Sciatic nerve (tissue), 2 donors: ENCODE measurements at regions not wholly inside any gene's neighbourhood (a gene's known extent, or its start where the extent isn't known, plus 50 kb on each side); places are given as distances from the start of the nearest gene placed in this dataset.
"Not testable (repeated sequence)": the region's sequence is repeated elsewhere in the genome, so short reads cannot be mapped to it uniquely, and the experiment has no call there.

Experiments used
- ATAC-seq: fragments of 200-7000 bp; cut with Tn5 transposase; one replicate; pipeline ENCODE4 v1.9.1; 2020; ENCODE audit warnings: mild to moderate bottlenecking, moderate library complexity
- DNase-seq: peaks from one replicate; pipeline ENCODE4 v3.0.0-alpha.2; 2020; ENCODE audit warnings: low spot score
- intact Hi-C: fragments of 100-400 bp; cut with DNase I; formaldehyde crosslinking; loops from one replicate; pipeline ENCODE4 v1.14.2; 2022
- donor health status: DM: no; HTN: no; CAD: no.
- donor health status: DM: no; HTN: no; CAD: no.

DNA sequence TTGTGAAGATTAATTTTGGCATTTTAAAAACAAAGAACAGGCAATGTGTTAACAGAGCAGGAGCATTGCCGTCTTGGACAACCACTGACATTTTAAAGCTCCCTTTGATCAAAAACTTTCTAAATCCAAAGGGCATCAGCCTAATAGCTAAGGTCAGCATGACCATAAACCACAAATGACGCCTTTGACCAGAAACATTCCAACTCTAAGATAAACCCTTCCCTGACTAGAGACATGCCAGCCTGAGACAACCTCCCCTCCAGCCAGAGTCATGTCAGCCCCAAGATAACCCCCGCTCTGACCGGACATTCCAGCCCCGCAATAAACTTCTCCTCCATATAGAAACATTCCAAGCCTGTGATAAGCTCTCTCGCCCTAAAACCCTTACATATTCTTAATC, 949.4 kb upstream of the POT1 start:
- DNase-seq (no peak), ATAC-seq (no peak)
- intact Hi-C loops: no loop called here

DNA sequence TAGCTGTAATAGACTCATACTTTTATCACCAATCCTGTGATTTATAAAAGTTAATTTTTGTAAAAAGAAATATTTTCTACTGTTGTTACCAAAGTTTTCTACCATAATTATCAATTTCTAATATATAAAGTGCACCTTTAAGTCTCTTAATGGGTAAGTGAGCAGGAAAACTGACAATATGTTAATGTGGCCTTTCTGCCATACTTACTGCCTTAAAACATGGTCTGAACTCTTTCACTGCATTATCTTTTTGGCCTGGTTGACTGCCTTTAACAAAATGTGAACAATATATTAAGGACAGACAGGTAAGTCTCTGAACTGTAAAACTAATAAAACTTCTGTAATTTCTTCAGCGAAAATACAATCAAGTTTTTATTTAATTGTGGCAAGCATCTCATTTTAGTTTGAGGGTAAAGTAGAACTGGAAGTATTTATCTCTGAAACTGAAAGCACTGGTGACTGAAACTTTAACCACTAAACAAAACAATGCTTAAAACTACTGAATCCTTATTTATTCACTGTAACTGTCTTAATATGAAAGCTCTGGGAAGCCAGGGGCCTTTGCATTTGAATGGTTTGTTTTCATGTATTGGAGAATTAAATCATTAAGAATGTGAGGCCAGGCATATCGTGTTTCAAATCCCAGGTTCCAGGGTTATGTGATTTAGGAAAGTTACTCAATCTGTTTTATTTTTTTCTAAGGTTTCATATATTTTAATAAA, 948.8 kb upstream of the POT1 start:
- ATAC-seq: no peak
- DNase-seq: no peak
- intact Hi-C loops: no loop called here

DNA sequence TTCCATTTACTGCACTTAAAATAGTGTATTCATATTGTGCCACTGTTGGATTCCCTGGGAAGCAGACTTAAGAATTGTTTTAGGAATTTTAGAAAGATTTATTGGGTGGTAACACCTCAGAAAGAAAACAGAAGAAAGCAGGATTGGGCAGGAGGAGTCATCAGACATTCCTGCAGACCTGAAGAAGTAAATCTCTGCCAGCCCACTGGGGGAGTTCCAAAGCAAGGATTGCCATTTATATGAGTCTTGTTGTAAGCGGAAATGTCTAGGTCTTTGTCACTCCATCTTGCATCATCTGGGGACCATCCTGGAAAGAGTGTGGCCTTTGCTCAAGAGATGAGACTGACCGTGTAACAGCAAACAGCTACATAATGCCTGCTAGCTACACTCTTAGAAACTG, 947.6 kb upstream of the POT1 start:
- no peak for ATAC-seq
- no peak for DNase-seq
- intact Hi-C loops: no loop called here

DNA sequence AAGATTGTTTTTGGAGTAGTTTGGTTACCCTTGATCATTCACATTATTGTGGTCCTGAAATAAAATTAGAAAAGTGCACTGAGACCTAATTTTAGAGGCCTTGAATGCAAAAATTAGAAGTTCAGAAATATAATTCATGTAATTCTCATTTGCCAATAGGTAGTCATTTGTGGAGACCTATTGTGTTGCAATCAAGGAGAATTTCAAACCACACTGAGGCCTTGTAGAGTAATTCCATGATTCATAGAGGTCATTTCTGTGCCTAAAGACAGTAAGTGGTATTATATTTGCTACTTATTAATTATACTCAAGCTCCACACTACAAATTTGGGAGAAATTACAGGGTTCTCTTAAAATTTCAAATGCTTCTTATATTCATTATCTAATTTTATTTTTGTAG, 946.8 kb upstream of the POT1 start:
- ATAC-seq (no peak), DNase-seq (no peak)
- intact Hi-C loops: no loop called here

DNA sequence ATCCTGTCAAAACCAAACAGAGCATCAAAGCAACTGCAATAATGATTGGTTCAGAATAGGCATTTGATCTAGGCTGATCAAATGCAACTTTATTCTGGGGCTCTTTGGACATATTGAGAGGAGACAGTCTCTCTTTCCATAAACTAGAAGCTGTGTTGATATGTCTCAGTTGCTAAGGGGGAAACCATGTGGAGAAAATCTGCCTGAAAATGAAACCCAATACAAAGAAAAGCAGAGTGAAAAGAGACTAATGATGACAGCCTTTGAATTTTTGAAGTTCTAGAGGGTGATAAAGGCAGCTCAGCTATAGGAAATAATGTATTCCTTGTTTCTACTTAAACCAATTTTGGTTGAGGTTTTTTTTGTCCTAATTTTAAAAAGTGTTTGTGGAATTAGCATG, 941.8 kb upstream of the POT1 start:
- ATAC-seq: no peak
- intact Hi-C loops: no loop called here
- no peak for DNase-seq

DNA sequence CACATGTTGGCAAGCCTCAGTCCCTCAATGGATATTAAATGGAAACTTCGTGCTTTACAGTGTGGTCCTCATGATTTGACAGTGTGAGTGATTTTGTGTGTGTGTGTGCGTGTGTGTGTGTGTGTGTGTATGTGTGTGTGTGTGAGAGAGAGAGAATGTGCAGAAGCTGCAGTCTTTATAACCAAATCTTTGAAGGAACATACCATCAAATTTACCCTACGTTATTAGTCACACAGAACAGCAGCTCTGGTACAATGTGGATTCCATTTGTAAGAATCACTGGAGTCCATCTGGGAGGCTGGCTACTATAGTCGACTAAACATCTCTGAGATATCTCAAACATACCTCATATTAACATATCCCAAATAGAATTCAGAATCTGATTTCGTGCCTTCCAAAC, 928.0 kb upstream of the POT1 start:
- ATAC-seq (no peak), DNase-seq (no peak)
- intact Hi-C loops: no loop called here

DNA sequence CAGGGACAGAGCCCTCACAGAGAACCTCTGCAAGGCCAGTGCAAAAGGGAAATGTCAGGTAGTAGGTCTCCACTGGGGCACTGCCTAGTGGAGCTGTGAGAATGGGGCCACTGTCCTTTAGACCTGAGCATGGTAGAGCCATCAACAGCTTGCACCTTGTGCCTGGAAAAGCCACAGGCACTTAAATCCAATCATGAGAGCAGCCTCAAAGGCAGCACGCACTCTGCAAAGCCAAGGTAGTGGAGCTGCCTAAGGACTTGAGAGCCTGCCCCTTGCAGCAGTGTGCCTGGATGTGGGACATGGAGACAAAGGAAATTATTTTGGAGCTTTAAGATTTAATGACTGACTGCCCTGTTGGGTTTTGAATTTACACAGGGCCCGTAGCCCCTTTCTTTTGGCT, 918.5 kb upstream of the POT1 start:
- ATAC-seq (no peak), DNase-seq (no peak)
- intact Hi-C loops: no loop called here

DNA sequence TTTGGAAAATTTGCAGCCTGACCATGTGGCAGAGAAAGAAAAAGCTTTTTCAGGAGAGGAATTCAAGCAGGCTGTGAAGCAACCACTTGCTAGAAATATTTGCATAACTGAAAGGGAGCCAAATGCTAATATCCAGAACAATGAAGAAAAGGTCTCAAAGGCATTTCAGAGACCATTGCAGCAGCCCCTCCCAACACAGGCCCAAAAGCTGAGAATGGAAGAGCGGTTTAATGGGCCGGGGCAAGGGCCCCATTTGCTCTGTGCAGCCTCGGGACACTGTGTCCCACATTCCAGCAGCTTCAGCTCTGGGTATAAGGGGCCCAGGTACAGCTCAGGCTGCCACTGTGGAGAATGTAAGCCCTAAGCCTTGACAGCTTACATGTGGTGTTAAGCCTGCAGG, 918.1 kb upstream of the POT1 start:
- intact Hi-C loops: no loop called here
- ATAC-seq (no peak), DNase-seq (no peak)

DNA sequence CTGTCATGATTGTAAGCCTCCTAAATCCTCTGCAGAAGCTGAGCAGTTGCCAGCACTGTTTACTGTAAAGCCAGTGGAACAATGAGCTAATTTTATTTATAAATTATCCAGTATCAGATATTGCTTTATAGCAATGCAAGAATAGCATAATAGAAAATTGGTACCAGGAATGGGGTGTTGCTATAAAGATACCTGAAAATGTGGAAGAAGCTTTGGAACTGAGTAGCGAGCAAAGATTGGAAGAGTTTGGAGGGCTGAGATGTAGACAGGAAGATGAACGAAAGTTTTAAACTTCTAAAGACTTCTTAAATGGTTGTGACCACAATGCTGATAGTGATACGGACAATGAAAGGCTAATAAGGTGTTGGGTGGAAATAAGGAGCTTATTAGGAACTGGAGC, 917.4 kb upstream of the POT1 start:
- no peak for ATAC-seq
- intact Hi-C loops: no loop called here

DNA sequence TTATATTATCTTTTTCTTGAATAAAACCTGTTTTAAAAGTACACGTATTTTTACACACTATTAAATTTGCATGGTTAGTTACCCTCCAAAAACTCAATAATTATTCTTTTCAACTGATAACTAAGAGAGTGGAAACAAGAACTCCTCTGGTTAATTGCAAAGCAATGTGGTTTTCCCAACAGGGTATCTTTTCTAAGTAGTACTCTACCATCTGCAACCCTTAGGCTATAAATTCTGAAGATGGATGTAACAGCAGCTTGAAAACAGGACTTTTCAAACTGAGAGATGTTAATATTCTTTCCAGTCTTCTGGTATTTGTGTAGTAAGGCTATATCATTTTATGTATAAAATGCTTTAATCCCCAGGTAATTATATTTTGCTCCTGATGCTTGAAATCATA, 916.1 kb upstream of the POT1 start:
- DNase-seq (no peak), ATAC-seq (no peak)
- intact Hi-C loops: no loop called here

More for the DNA sequence above, 917.4 kb upstream of the POT1 start:
- no peak for DNase-seq

DNA sequence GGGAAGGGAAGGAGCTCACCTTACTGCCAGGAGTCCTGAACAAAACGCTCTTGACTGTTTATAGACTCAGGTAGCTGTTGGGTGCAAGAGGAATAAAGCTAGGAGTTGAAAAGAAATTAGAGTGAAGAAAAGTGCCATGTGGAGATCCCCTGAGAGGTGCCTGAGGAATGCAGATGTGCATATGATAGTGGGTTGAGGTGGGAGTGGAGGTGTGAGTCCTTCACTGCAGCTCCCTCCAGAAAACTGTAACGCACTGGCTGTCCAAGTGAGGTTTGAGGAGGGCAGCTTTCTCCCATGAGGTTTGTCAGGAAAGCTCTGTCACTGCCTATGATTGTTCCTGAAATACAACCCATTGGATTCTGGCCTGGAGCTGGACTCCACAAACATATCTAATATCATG, 904.8 kb upstream of the POT1 start:
- intact Hi-C loops: no loop called here
- DNase-seq (no peak), ATAC-seq (no peak)

DNA sequence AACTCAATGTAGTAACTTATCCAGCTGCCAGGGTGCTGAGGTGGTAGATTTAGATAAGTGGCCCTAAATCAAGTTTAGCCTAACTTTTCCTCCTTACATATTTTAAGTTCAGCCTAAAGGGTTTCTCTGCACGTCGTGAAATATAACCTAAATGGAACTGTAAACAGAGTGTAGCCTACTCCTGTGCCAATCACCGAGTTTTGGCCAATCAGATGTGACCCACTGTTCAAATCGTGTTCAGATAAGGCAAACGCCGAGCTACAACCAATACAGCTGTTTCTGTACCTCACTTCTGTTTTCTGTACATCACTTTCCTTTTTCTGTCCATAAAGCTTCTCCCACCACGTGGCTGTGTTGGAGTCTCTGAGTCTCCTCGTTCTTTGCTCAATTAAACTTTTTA, 904.2 kb upstream of the POT1 start:
- intact Hi-C loops: no loop called here
- ATAC-seq (no peak), DNase-seq (no peak)

DNA sequence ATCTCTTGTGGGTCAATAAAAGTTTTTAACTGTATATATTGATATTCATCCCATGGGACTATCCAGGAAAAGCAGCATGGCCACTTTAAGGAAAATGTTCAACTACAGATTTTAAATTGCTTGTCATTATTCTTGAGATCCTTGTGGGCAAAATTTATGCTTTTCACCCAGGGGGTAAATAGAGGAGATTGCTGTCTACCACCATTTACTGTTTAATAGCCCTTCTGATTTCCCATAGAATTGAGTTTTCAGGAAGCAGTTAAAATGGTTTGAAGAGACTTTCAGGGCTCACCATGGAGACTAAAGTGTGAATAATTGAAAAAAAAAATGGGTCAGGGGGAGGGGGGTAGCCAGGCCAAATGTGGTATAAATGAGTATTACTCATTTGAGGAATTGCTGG, 901.1 kb upstream of the POT1 start:
- ATAC-seq (no peak), DNase-seq (no peak)
- intact Hi-C loops: no loop called here

DNA sequence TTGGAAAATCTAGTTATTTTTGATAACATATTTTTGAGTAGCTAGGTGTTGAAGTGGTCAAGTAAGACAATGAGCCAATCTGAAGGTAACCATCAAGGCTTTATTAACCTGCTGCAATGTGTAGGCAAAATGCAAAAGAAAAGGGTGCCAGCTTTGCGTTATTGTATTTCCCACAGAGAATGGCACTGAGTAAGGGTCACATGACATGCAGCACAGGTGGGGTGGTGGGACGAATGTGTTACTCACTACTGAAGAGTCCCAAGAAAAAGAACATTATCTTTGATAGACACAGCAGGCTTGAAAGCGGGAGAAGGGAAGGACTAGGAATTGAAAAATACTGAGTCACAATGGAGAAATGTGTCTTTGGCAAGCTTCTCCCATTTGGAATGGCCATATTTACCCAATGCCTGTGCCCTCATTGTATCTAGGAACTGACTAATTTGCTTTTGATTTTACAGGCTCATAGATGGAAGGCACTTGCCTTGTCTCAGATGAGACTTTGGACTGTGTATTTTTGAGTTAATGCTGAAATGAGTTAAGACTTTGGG, 898.6 kb upstream of the POT1 start:
- intact Hi-C loops: no loop called here
- ATAC-seq (no peak), DNase-seq (no peak)

DNA sequence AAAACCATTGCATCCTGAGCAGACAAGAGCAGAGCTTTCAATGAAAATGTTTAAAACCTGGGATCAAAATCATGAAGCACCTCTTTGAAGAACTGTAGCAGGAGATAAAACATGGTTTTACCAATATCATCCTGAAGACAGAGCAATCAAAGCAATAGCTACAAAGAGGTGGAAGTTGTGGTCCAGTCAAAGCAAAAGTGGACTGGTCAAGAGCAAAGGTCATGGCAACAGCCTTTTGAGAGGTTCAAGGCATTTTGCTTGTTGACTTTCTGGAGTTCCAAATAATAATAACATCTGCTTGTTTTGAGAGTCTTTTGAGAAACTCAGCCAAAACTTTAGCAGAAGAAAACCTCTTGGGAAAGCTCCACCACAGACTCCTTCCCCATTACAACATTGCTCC, 893.9 kb upstream of the POT1 start:
- ATAC-seq: no peak
- intact Hi-C loops: no loop called here
- no peak for DNase-seq

DNA sequence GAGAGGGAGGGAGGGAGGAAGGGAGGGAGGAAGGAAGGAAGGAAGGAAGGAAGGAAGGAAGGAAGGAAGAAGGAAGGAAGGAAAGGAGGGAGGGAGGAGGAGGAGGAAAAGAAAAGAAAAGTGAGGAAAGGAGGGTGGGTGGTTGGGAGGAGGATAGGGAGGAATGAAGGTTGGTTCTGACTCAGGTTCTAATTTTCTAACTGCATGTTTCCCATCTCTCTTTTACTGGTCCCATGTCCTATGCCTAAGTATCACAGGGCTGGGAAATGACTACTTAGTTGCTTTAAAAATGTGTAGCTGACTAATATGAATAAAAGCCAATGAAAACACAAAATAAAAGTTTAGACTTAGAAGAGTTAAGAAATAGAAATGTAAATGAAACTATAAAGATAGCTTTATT, 890.9 kb upstream of the POT1 start:
- ATAC-seq (no peak), DNase-seq (no peak)
- intact Hi-C loops: no loop called here

DNA sequence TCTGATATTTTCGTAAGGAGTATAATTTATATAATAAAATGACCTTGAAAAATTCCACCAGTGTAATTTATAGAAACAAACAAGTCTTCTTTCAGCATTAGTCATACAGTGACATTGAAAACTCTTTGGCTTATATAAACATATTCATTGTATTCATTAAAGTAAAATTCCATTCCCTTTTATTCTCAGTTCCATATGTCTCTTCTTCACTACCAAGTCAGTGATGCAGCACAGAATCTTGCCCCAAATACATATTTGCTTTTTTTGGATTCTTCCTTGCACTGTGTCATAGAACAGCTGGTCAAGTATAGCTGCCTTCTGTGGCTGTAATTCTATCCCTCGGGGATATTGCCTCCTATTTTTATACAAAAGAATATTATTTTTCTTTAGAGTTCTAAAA, 884.5 kb upstream of the POT1 start:
- DNase-seq: no peak
- ATAC-seq: no peak
- intact Hi-C loops: no loop called here

DNA sequence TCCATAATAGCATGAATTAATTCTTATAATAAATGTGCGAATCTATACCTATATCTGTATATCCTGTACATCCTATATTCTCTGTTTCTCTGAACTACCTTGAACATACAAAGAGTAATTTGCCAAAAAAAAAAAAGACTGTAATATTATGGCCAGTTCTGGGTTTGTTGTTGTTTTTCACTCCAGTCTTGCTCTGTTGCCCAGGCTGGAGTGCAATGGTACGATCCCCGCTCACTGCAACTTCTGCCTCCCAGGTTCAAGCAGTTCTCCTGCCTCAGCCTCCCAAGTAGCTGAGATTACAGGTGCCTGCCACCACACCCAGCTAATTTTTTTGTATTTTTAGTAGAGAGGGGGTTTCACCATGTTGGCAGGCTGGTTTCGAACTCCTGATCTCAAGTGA, 876.9 kb upstream of the POT1 start:
- intact Hi-C loops, DNase-seq, ATAC-seq: not testable (repeated sequence)

DNA sequence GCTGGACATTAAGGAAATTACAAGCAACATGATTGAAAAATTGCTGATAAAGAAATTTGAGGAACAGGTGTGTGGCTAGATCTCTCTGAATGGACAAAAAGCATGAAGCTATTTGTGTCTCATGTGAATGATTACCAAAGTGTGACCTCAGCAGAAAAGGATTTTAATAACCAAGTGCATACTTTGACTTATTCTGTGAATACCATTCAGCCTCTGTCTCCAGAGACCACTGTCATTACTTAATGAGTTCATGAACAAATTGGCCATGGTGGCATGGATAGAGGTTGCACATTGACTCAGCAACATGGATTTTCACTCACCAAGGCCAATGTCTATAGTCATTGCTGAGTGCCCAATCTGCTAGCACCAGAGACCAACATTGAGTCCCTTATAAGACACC, 874.6 kb upstream of the POT1 start:
- ATAC-seq: no peak
- DNase-seq: no peak
- intact Hi-C loops: no loop called here

DNA sequence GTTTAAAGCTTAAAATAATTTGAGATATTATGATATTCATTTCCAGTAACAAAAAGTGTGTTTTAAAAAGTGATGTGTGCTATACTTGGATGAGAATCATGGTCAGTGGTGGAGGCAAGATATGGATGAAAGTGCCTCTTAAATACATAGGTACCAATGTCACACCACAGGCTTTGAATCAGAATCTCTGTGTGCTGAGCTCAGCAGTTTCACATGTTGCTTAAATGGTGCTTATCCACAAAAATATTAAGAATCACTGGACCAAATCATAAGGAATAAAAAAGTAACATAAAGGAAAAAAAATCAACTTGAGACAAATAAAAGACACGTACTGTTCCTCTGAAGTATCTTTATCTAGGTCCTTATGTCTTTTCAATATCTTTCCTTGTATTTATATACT, 850.5 kb upstream of the POT1 start:
- no peak for ATAC-seq
- DNase-seq: no peak
- intact Hi-C loops: no loop called here

DNA sequence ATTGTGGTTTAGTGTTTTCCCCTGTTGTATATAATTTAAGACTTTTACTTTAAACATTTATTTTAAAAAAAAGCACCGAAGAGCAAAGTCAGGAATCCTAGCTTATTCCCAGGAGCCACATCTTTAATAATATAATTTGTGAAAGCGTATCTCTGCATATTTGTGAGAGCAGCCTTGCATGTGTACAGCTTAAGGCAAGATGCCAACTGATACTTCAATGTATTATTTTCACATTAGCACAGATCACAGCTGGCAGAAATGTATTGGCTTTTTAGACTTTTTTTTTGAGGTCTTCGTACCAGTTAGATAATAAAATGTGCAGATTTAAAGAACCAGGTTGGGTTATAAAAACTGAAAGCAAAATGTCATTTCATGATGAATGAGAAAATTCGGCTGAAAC, 845.7 kb upstream of the POT1 start:
- DNase-seq: no peak
- ATAC-seq: no peak
- intact Hi-C loops: no loop called here
